HG02973 (cell line): ENCODE measurements at regions not wholly inside any gene's neighbourhood (a gene's known extent, or its start where the extent isn't known, plus 50 kb on each side); places are given as distances from the start of the nearest gene placed in this dataset.

Experiments used
- ATAC-seq: cut with Tn5 transposase; IDR thresholded peaks from one replicate; pipeline ENCODE4 v1.9.1; 2021; ENCODE audit warnings: moderate library complexity; ENCODE audit not compliant: unreplicated experiment

GRCh38 chr13:39856714-39857113, 201.3 kb downstream of the COG6 start:
- ATAC-seq, result no peak

- no peak for ATAC-seq
Observed at GRCh38 chr13:39858794-39859193, 203.3 kb downstream of the COG6 start.

GRCh38 chr13:39859898-39860297, 204.4 kb downstream of the COG6 start:
- ATAC-seq, result no peak

GRCh38 chr13:39862900-39863299, 207.4 kb downstream of the COG6 start:
- no peak for ATAC-seq

- ATAC-seq, result no peak
Observed at GRCh38 chr13:39864221-39864620, 208.8 kb downstream of the COG6 start.

- ATAC-seq, result no peak
Observed at GRCh38 chr13:39866722-39867121, 211.3 kb downstream of the COG6 start.

GRCh38 chr13:39867807-39868206, 212.3 kb downstream of the COG6 start:
- no peak for ATAC-seq

GRCh38 chr13:39870197-39870747, 214.8 kb downstream of the COG6 start:
- ATAC-seq, result no peak

GRCh38 chr13:39874331-39875053, 219.0 kb downstream of the COG6 start:
- no peak for ATAC-seq

GRCh38 chr13:39875111-39875987, 219.9 kb downstream of the COG6 start:
- ATAC-seq, result no peak

- ATAC-seq, result no peak
Observed at GRCh38 chr13:39876258-39876657, 220.8 kb downstream of the COG6 start.

- no peak for ATAC-seq
Observed at GRCh38 chr13:39877134-39877533, 221.7 kb downstream of the COG6 start.

- no peak for ATAC-seq
Observed at GRCh38 chr13:39879286-39880035, 224.0 kb downstream of the COG6 start.

GRCh38 chr13:39881383-39881782, 225.9 kb downstream of the COG6 start:
- ATAC-seq, result no peak

- no peak for ATAC-seq
Observed at GRCh38 chr13:39881887-39882286, 226.4 kb downstream of the COG6 start.

- no peak for ATAC-seq
Observed at GRCh38 chr13:39884166-39884565, 228.7 kb downstream of the COG6 start.

- ATAC-seq, result no peak
Observed at GRCh38 chr13:39886336-39886735, 230.9 kb downstream of the COG6 start.

- no peak for ATAC-seq
Observed at GRCh38 chr13:39887387-39887786, 231.9 kb downstream of the COG6 start.

- ATAC-seq, result no peak
Observed at GRCh38 chr13:39888865-39889810, 233.7 kb downstream of the COG6 start.

- ATAC-seq, result no peak
Observed at GRCh38 chr13:39890537-39890936, 235.1 kb downstream of the COG6 start.
